ENCODE measurements at regions not wholly inside any gene's neighbourhood (a gene's known extent, or its start where the extent isn't known, plus 50 kb on each side); places are given as distances from the start of the nearest gene placed in this dataset.

GRCh38 chr15:77692614-77693013, 59.9 kb upstream of the LINGO1 start:
- H3K9me3 ChIP-seq: no peaks in the 10 kb centered on the region
- TF ChIP-seq CTCF (IDR thresholded peaks at IDR 0.05): no peak
- no peaks in the 10 kb centered on the region for H3K27me3 ChIP-seq
- H3K4me1 ChIP-seq: peaks cover 0 to 10% of the 10 kb centered on the region in 2 donors
- H3K36me3 ChIP-seq: no peaks in the 10 kb centered on the region
- no peak overlapping the region for H3K27ac ChIP-seq
- no peak overlapping the region for H3K4me3 ChIP-seq
- no peak for DNase-seq (ENCODE audit: low spot score)

DNA sequence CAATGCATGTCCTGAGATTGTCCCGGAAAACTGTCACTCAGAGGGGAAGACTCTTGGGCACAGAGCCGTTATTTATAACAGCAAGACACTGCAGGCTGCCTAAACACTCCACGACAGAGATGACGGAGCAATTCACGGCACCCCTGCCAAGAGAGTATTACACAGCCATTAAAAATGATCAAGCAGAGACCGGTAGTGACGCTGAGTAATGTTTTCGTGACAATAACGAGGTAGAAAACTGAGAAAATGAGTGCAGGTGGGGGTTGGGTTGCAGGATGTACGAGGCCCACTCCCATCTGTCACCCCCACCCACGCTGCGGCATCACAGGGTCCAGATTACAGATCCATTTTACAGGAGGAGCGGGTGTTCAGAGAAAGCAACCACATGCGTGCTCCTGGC, 58.9 kb upstream of the LINGO1 start:
- Histone ChIP-seq H3K36me3 (no peaks in the 10 kb centered on the region), H3K9me3 (no peaks in the 10 kb centered on the region), H3K27ac (no peak overlapping the region), H3K27me3 (no peaks in the 10 kb centered on the region), H3K4me3 (no peak overlapping the region), H3K4me1 (peaks cover 0 to 8% of the 10 kb centered on the region in 2 donors)
- DNase-seq (ENCODE audit: low spot score): no peak
- TF ChIP-seq CTCF (IDR thresholded peaks at IDR 0.05): no peak

- DNase-seq (ENCODE audit: low spot score): no peak
- Histone ChIP-seq H3K4me3 (no peak overlapping the region), H3K4me1 (no peaks in the 10 kb centered on the region), H3K27me3 (no peaks in the 10 kb centered on the region), H3K36me3 (no peaks in the 10 kb centered on the region), H3K9me3 (no peaks in the 10 kb centered on the region), H3K27ac (no peak overlapping the region)
- TF ChIP-seq CTCF (IDR thresholded peaks at IDR 0.05): no peak
Observed at GRCh38 chr15:77689821-77690220, 57.1 kb upstream of the LINGO1 start.

DNA sequence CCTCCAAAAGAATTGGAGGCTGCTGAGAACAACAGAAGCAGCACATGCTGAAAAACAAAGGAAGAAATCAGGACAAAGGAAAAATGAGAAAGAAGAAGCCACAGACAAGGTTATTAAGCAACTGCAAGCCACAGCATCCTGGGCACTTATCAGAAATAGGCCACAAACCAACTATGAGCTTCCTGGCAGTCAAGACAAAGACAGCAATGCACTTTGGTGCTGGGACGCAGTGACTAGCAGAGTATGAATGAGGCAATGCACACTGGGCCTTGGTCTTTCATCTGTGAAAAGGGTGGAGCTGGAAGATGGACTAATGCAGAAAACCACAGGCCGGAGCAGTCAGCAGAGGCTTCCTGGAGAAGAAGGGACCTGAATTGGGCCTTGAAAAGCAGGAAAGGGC, 56.0 kb upstream of the LINGO1 start:
- Histone ChIP-seq H3K36me3 (no peaks in the 10 kb centered on the region), H3K4me3 (no peak overlapping the region), H3K27me3 (no peaks in the 10 kb centered on the region), H3K9me3 (no peaks in the 10 kb centered on the region), H3K4me1 (no peaks in the 10 kb centered on the region), H3K27ac (no peak overlapping the region)
- no peak for DNase-seq (ENCODE audit: low spot score)
- no peak for TF ChIP-seq CTCF (IDR thresholded peaks at IDR 0.05)

DNA sequence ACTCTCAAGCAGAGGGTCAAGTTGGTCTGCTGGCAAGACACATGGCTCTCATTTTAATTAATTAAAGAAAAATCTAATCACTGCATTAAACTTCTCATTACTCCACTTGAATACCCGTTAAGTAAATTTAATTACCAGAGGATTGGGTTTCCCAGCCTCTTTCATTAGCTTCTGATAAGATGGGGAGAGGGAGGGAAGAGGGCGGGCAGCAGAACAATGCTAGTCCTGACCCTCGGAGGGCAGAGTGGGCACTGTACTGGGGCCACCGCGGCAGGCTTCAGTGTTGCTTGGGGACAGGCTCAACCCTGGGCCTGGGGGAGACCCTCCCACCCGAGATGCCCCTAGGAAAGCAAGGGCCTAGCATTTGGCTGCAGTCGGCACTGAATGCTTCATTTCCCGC, 55.6 kb upstream of the LINGO1 start:
- Histone ChIP-seq H3K4me3 (no peak overlapping the region), H3K36me3 (no peaks in the 10 kb centered on the region), H3K9me3 (no peaks in the 10 kb centered on the region), H3K27ac (no peak overlapping the region), H3K4me1 (no peaks in the 10 kb centered on the region), H3K27me3 (no peaks in the 10 kb centered on the region)
- DNase-seq (ENCODE audit: low spot score): no peak
- no peak for TF ChIP-seq CTCF (IDR thresholded peaks at IDR 0.05)

DNA sequence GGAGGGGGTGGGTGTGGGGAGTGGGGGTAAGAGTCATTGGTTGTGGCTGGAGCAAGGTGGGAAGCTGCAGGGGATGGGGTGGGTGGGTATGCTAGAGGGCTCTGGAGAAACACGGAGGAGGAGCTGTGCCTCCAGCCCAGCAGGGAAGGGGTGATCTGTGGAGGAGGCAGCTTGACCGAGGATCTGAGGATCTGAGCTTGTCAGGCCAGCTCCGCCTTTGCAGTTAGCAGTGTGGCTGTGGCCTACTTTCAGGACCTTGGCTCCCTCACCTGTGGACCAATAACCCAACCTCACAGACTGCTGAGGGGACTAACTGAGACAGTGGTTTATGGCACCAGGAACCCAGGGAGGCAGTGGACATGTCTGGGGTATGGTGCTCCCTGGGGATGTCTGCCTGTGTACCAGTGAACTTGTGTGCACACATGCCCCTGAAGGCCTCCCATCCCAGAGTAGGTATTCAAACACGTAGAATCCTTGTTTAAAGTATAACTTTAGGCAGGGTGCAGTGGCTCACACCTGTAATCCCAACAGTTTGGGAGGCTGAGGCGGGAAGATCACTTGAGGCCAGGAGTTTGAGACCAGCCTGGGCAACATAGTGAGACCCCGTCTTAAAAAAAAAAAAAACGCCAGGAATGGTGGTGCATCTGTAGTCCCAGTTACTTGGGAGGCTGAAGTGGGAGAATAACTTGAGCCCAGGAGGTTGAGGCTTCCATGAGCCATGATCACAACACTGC, 52.5 kb upstream of the LINGO1 start:
- TF ChIP-seq CTCF (IDR thresholded peaks at IDR 0.05): no peak
- no peak overlapping the region for H3K4me3 ChIP-seq
- H3K36me3 ChIP-seq: no peaks in the 10 kb centered on the region
- no peaks in the 10 kb centered on the region for H3K9me3 ChIP-seq
- no peaks in the 10 kb centered on the region for H3K27me3 ChIP-seq
- no peak overlapping the region for H3K27ac ChIP-seq
- H3K4me1 ChIP-seq: no peaks in the 10 kb centered on the region
- DNase-seq (ENCODE audit: low spot score): no peak
